GM12874 (cell line): ENCODE measurements at regions not wholly inside any gene's neighbourhood (a gene's known extent, or its start where the extent isn't known, plus 50 kb on each side); places are given as distances from the start of the nearest gene placed in this dataset.

Experiments used
- CTCF ChIP-seq: IDR thresholded peaks from 2 replicates; pipeline ENCODE4 v1.5.1; 2011; ENCODE audit warnings: low read depth, mild to moderate bottlenecking, control low read depth, low read length, moderate library complexity; ENCODE audit not compliant: insufficient read depth

GRCh38 chr2:129180124-129180716, 799.2 kb upstream of the RAB6C start:
- TF ChIP-seq CTCF, result no peak

GRCh38 chr2:129181433-129181832, 798.0 kb upstream of the RAB6C start:
- TF ChIP-seq CTCF, result no peak

DNA sequence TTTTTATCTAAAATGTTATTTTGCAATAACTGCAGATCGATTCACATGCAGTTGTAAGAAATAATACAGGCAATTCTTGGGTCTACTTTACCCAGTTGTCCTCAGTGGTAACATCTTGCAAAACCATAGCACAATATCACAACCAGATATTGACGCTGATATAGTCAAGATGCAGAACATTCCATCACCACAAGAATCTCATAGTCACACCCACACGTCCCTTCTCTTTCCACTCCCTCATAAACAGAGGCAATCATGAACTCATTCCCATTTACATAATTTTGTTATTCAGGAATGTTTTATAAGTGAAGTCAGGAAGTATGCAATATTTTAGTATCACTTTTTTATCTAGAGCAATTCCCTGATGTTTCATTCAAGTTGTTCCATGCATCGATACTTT, 797.5 kb upstream of the RAB6C start:
- TF ChIP-seq CTCF, result no peak

- no peak for TF ChIP-seq CTCF
Observed at GRCh38 chr2:129187343-129187742, 792.1 kb upstream of the RAB6C start.

- TF ChIP-seq CTCF, result no peak
Observed at GRCh38 chr2:129188451-129188850, 791.0 kb upstream of the RAB6C start.

DNA sequence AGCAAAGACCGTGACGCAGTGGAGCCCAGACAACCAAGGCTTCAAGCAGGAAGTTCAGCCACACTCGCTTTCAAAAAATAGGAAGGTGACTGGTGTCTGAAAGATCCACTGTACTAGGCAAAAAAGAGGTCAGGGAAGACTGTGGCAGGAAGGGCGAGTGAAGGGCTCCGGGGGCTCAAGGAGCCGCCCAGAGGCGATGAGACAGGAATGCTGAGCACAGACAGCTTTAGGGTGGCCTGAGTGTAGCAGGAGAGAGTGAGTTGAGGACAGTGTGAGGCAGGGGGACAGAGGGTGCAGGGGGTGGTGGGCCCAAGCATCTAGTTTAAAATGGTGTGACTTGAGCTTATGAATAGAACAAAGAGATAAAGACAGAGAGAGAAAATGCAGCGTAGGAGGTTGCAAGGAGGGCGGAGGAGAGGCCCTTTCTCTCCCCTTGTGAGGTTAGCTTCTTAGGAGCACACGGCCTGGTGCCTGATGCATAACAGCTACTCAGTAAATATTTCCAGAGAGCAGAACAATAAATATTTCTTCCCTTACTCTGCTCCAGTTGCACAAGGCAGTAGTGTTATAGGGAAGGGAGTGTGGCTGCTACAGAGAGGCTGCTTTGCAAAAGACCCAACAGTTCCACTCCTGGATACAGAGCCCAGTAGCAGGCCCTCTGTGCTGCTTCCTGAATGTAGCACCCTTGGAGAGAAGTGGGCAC, 789.7 kb upstream of the RAB6C start:
- no peak for TF ChIP-seq CTCF

DNA sequence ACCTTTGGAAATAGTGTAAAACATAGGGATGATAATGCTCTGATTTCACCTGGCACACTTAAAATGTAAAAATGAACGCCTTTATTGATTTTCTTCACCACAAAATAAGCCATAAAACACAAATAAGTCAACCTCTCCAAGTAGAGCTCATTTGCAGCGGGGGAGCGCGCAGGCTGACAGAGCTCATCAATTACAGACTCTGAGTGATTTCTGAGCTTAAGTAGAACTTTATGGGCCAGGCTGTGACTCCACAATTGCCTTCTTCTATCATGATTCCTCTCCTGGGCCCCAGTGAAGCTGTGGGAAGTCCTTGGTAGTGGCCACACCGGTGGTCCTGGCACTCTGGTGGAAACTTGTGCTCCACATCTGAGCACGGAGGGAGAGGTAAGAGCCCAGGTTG, 789.0 kb upstream of the RAB6C start:
- TF ChIP-seq CTCF, result no peak

GRCh38 chr2:129191530-129191929, 787.9 kb upstream of the RAB6C start:
- no peak for TF ChIP-seq CTCF
